BJ (cell line): ENCODE measurements at regions not wholly inside any gene's neighbourhood (a gene's known extent, or its start where the extent isn't known, plus 50 kb on each side); places are given as distances from the start of the nearest gene placed in this dataset.

ENCODE experiments used
- CTCF ChIA-PET: fragments of 350-600 bp; formaldehyde crosslinking; extraction: SDS; loops from one replicate; lab custom pipeline; 2021; ENCODE audit warnings: antibody characterized with exemption, inconsistent platforms; lab: Yijun Ruan, JAX
- POLR2A ChIA-PET: fragments of 300-600 bp; sonication (Branson Sonifier 250); formaldehyde crosslinking; extraction: SDS; loops from one replicate; lab custom pipeline; 2021; ENCODE audit warnings: antibody characterized with exemption; lab: Charles Lee
- DNase-seq: peaks from one replicate; pipeline ENCODE4 v3.0.0-alpha.2; 2011; ENCODE audit warnings: low read depth
- H3K27me3 ChIP-seq: 2 replicates; pipeline ENCODE4 v1.6.0; 2011; ENCODE audit warnings: low read length; ENCODE audit not compliant: control insufficient read depth, insufficient read depth
- H3K36me3 ChIP-seq: 2 replicates; pipeline ENCODE4 v1.5.1; 2011; ENCODE audit warnings: low read length; ENCODE audit not compliant: control insufficient read depth, insufficient read depth
- H3K4me3 ChIP-seq: 2 replicates; pipeline ENCODE4 v1.5.1; 2011; ENCODE audit warnings: low read depth, mild to moderate bottlenecking, control low read depth, low read length
- CTCF ChIP-seq: IDR thresholded peaks from 2 replicates; pipeline ENCODE4 v1.5.1; 2011; ENCODE audit warnings: low read depth, mild to moderate bottlenecking, control low read depth, inconsistent platforms, low read length, moderate library complexity; ENCODE audit not compliant: insufficient read depth

- no peak overlapping the region for H3K4me3 ChIP-seq
- no peak for TF ChIP-seq CTCF
These were observed 151.5 kb upstream of the BACE2 start for GRCh38 chr21:41016472-41016871.

GRCh38 chr21:41018431-41018830 lies 149.5 kb upstream of the BACE2 start:
- CTCF ChIA-PET, result interaction anchor here (1.8 kb wide), 1 partner anchor 11 kb away, joined by 4 read pairs; no protein-coding TSS in a partner anchor
- H3K36me3 ChIP-seq, result no peaks in the 10 kb centered on the region
- POLR2A ChIA-PET, result no interaction called here
- H3K4me3 ChIP-seq, result no peak overlapping the region
- H3K27me3 ChIP-seq, result no peaks in the 10 kb centered on the region
- TF ChIP-seq CTCF, result no peak
- no peak for DNase-seq

More at GRCh38 chr21:41016472-41016871, 151.5 kb upstream of the BACE2 start:
- no peaks in the 10 kb centered on the region for H3K27me3 ChIP-seq
- no peak for DNase-seq
- CTCF ChIA-PET, result no interaction called here
- no peaks in the 10 kb centered on the region for H3K36me3 ChIP-seq
- POLR2A ChIA-PET, result no interaction called here

GRCh38 chr21:41023936-41024335 lies 144.0 kb upstream of the BACE2 start:
- Histone ChIP-seq H3K36me3 (no peaks in the 10 kb centered on the region), H3K27me3 (no peaks in the 10 kb centered on the region), H3K4me3 (no peak overlapping the region)
- no peak for TF ChIP-seq CTCF
- DNase-seq, result no peak
- ChIA-PET POLR2A (no interaction called here), CTCF (no interaction called here)

GRCh38 chr21:41024341-41024740 lies 143.6 kb upstream of the BACE2 start:
- Histone ChIP-seq H3K27me3 (no peaks in the 10 kb centered on the region), H3K36me3 (no peaks in the 10 kb centered on the region), H3K4me3 (no peak overlapping the region)
- ChIA-PET CTCF (no interaction called here), POLR2A (no interaction called here)
- DNase-seq, result no peak
- no peak for TF ChIP-seq CTCF

- no peak for DNase-seq
- H3K4me3 ChIP-seq, result no peak overlapping the region
- no peaks in the 10 kb centered on the region for H3K36me3 ChIP-seq
- ChIA-PET CTCF (no interaction called here), POLR2A (no interaction called here)
- H3K27me3 ChIP-seq, result no peaks in the 10 kb centered on the region
- TF ChIP-seq CTCF, result no peak
These were observed 143.2 kb upstream of the BACE2 start for GRCh38 chr21:41024746-41025254.
